ENCODE measurements at regions not wholly inside any gene's neighbourhood (a gene's known extent, or its start where the extent isn't known, plus 50 kb on each side); places are given as distances from the start of the nearest gene placed in this dataset.

DNA sequence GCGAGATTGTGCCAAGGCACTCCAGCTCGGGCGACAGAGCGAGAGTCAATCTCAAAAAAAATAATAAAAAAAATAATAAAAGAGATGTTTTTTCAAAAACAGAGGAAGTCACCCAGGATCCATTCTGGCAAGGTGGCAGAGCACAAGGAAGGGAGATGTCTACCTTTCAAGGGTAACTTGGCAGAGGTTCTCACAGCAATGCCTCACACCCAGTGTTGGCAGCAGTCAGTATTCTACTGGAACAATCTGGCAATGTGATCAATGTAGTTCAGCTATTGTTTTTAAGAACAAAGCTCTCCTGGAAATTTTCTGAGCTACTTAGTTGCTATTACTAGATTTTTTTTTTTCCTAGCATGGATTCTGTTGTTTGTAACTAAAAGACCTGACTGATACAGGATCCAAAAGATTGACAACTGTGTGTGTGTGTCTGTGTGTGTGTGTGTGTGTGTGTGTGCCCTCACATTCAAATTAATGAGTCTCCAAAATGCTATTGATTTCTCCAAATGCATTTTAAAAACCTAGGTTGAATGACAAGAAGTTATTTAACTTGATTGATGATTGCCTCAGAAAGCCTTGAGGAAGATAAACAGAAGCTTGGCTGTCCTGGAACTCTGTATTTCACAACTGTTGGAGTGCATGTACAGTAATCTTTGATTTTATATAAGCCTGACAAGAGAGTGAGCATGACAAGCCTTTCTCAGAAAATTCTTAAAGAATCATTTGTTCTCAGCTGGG, 114.1 kb upstream of the RREB1 start:
- ATAC-seq (ENCODE audit: insufficient read depth, low FRiP score) (no peak), DNase-seq (peak in 1 of 3 donors; percentile 13)
- Histone ChIP-seq H3K27me3 (ENCODE audit: control insufficient read depth in 3 of 3, insufficient read depth in 3 of 3, low read length in 2 of 3) (no peaks in the 10 kb centered on the region), H3K9me3 (ENCODE audit: control insufficient read depth in 4 of 4, insufficient read depth in 3 of 4, low read length in 3 of 4) (peaks cover 0 to 2% (median 0%) of the 10 kb centered on the region in 4 donors), H3K9ac (ENCODE audit: insufficient read depth in 1 of 2, low read length in 2 of 2) (no peak overlapping the region), H3K36me3 (ENCODE audit: control insufficient read depth in 4 of 4, insufficient read depth in 4 of 4, low read length in 4 of 4) (no peaks in the 10 kb centered on the region), H3K4me1 (ENCODE audit: control insufficient read depth in 5 of 5, insufficient read depth in 5 of 5, low read length in 5 of 5) (peaks cover 0 to 3% (median 0%) of the 10 kb centered on the region in 5 donors), H3K27ac (ENCODE audit: low read depth in 1 of 2, low read length in 1 of 2) (no peak overlapping the region), H3K4me3 (no peak overlapping the region)
- 98% methylated on average over 4 of the region's 4 CpGs for WGBS, 2 donors
- TF ChIP-seq, protein P1, sequence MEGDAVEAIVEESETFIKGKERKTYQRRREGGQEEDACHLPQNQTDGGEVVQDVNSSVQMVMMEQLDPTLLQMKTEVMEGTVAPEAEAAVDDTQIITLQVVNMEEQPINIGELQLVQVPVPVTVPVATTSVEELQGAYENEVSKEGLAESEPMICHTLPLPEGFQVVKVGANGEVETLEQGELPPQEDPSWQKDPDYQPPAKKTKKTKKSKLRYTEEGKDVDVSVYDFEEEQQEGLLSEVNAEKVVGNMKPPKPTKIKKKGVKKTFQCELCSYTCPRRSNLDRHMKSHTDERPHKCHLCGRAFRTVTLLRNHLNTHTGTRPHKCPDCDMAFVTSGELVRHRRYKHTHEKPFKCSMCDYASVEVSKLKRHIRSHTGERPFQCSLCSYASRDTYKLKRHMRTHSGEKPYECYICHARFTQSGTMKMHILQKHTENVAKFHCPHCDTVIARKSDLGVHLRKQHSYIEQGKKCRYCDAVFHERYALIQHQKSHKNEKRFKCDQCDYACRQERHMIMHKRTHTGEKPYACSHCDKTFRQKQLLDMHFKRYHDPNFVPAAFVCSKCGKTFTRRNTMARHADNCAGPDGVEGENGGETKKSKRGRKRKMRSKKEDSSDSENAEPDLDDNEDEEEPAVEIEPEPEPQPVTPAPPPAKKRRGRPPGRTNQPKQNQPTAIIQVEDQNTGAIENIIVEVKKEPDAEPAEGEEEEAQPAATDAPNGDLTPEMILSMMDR (IDR thresholded peaks at IDR 0.05; ENCODE audit: control extremely low read depth, extremely low read depth): no peak

DNA sequence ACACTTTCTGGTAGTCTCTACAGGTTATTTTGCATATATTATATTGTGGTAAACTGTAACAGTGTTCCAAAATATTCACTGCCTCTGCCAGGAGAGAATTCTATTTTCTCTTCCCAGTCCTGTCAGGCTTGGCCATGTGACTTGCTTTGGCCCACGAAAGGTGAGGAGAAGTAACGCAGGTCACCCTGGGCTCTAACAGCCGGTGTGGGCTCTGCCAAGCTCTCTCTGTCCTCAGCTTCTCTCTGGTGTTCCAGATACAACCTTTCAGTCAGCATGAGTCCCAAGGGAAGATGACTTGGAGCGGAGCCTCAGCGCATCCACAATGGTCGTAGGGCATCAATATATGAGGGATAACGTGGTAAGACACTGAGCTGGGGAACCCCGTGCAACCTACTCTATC, 113.0 kb upstream of the RREB1 start:
- 84 to 92% methylated on average over 8 of the region's 8 CpGs for WGBS, 2 donors
- Histone ChIP-seq H3K27ac (ENCODE audit: low read depth in 1 of 2, low read length in 1 of 2) (no peak overlapping the region), H3K4me1 (ENCODE audit: control insufficient read depth in 5 of 5, insufficient read depth in 5 of 5, low read length in 5 of 5) (peaks cover 0 to 3% (median 0%) of the 10 kb centered on the region in 5 donors), H3K27me3 (ENCODE audit: control insufficient read depth in 3 of 3, insufficient read depth in 3 of 3, low read length in 2 of 3) (no peaks in the 10 kb centered on the region), H3K9me3 (ENCODE audit: control insufficient read depth in 4 of 4, insufficient read depth in 3 of 4, low read length in 3 of 4) (peaks cover 0 to 2% (median 0%) of the 10 kb centered on the region in 4 donors), H3K9ac (ENCODE audit: insufficient read depth in 1 of 2, low read length in 2 of 2) (no peak overlapping the region), H3K4me3 (no peak overlapping the region), H3K36me3 (ENCODE audit: control insufficient read depth in 4 of 4, insufficient read depth in 4 of 4, low read length in 4 of 4) (no peaks in the 10 kb centered on the region)
- DNase-seq (no peak), ATAC-seq (ENCODE audit: insufficient read depth, low FRiP score) (no peak)
- TF ChIP-seq, protein P1 (IDR thresholded peaks at IDR 0.05; ENCODE audit: control extremely low read depth, extremely low read depth): no peak

DNA sequence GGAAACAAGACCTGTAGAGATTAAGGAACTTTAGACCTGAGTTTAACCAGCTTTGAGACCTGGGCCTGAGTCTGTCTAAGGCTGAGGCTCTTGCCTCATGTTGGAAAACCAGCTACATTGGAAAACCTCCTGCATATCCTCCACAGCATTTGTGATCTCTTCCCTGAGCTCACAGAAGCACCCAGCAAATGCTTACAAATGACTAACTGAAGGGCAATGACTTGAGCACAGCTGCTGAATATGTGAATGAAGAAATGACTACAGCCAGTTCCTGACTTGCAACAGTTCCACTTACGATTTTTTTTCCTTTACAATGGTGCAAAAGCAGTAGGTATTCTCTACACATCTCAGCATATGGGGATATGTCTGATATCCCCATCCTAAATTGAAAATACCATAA, 112.4 kb upstream of the RREB1 start:
- DNase-seq: no peak
- 26 to 79% methylated on average over 1 of the region's 1 CpG for WGBS, 2 donors
- peak overlapping the region in 1 of 2 donors; percentile 58 for H3K27ac ChIP-seq (ENCODE audit: low read depth in 1 of 2, low read length in 1 of 2)

More for the DNA sequence above, 112.4 kb upstream of the RREB1 start:
- no peak for ATAC-seq (ENCODE audit: insufficient read depth, low FRiP score)
- Histone ChIP-seq H3K36me3 (ENCODE audit: control insufficient read depth in 4 of 4, insufficient read depth in 4 of 4, low read length in 4 of 4) (no peaks in the 10 kb centered on the region), H3K27me3 (ENCODE audit: control insufficient read depth in 3 of 3, insufficient read depth in 3 of 3, low read length in 2 of 3) (no peaks in the 10 kb centered on the region), H3K9me3 (ENCODE audit: control insufficient read depth in 4 of 4, insufficient read depth in 3 of 4, low read length in 3 of 4) (peaks cover 0 to 2% (median 0%) of the 10 kb centered on the region in 4 donors), H3K4me1 (ENCODE audit: control insufficient read depth in 5 of 5, insufficient read depth in 5 of 5, low read length in 5 of 5) (peaks cover 0 to 3% (median 0%) of the 10 kb centered on the region in 5 donors), H3K4me3 (no peak overlapping the region), H3K9ac (ENCODE audit: insufficient read depth in 1 of 2, low read length in 2 of 2) (no peak overlapping the region)
- TF ChIP-seq, protein P1 (IDR thresholded peaks at IDR 0.05; ENCODE audit: control extremely low read depth, extremely low read depth): no peak

Data from lung (tissue), 11 donors.